Right renal cortex interstitium (tissue), 3 donors: ENCODE measurements at regions not wholly inside any gene's neighbourhood (a gene's known extent, or its start where the extent isn't known, plus 50 kb on each side); places are given as distances from the start of the nearest gene placed in this dataset.

Experiments used
- DNase-seq, 3 donors: peaks; one replicate each; pipeline ENCODE4 v3.0.0-alpha.2; 2013; ENCODE audit warnings: low read depth in 3 of 3, low spot score in 2 of 3

DNA sequence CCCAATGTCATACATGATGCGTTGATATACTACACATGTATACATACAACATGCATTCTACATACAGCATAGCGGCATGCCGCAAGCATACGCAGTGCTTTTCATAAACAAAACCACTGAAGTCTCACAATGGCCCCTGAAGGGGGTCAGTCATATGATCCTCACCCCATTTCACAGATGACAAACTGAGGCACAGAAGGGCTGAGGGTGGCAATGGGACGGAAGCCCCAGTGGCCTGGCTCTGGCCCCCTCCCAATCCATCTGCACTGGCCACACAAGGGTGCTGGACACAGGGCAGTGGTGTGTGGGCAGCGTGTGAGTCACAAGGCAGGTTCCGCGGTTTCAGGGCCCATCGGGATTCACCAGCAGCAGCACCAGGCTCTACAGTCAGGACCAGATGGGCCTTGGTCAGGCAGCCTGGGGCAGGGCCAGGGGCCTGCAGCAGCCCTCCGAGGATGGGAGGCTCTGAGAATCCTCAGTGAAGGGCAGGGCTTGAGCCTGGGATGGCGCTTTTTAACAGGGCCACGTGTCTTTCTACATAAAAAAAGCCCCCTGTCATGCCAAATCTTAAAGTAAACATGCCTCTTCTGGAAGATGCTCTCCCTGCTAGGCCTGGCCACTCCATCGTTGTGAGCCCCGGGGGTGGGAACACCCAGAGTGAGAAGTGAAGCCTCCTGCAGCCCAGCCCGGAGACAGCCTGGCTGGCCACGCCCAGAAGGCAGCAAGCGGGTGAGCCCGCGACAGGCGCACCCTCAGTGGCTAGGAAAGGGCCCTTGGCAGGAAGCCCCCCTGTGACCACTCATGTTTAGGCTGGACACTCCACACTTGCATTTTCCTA is 206.5 kb downstream of the CTTN start:
- DNase-seq, result no peak

DNA sequence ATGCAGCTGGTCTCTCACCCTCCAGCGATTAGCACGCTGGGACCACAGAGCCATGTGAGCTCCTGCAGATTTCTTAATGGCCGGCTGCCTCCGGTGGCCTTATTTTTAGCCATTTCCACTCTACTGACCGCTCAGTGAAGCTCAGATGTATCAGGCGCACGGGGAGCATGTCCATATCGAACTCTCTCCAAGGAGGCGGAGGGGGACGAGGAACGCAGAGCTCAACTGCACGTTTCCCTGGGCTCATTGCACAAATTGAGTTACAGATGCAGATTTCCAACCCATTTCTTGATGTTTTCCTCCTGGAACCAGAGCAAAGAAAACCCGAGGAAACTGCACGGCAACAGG is 207.1 kb downstream of the CTTN start:
- no peak for DNase-seq

DNA sequence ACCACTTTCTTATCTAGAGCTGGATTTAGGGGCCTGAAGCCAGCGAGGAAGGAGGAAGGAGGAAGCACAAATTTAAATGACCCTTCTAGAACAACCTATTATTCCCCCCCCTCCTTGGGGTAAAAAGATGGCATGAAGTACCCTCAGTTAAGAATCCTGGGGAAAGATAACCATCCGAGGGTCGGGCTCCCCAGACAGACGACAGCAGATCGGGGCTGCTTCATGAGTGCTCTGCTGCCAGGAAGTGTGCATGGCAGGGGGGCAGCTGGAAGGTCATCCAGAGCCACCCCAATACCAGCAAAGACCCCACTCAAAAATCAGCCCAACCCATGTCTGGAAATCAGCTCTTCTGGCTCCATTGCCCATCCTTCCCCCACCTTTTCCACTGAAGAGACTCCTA is 207.5 kb downstream of the CTTN start:
- no peak for DNase-seq

DNA sequence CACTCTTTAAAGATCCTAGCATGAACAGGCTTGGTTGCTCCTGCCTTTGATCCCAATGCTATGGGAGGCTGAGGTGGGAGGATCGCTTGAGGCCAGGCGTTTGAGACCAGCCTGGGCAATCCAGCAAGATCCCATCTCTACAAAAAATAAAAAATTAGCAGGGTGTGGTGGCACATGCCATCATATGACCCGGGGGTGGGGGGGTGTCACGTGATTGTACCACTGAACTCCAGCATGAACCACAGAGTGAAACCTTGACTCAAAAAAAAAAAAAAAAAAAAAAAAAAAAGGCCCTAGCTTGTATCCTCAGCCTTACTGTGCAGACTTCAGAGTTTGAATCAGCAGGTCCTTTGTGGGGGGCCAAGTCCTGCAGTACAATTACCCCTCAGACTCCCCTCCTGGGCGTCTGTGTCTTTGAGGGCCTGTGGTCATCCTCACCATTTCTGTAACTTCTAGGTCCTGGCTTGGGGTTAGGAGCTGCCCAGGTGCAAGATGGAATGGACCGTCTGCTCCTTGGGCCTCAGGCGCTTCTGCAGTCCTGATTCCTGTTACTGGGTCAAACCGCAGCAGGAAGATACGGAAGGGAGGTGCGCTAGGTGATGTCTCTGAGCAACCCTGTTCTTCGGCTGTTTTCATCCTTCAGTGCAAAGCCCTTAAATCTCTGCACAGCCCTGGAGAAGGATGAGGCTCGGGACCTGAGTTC is 208.1 kb downstream of the CTTN start:
- no peak for DNase-seq

DNA sequence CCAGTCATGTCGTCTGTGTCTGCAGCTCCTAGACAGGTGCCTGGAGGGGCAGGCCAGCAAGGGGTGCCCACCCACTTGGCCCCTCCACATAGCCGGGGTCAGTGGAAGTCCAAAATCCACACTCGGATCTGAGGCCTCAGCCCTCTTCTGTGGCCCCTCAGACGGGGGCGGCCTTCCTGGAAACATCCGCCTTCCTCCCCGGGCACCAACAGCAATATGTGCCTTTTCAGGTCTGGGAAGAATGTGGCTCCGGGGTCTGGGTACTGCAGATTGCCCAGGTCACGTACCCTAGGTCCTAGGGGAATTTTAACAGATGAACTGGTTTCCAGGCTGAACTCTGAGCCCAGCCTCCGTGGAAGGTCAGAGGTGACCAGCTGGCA is 208.6 kb downstream of the CTTN start:
- DNase-seq, result no peak

DNA sequence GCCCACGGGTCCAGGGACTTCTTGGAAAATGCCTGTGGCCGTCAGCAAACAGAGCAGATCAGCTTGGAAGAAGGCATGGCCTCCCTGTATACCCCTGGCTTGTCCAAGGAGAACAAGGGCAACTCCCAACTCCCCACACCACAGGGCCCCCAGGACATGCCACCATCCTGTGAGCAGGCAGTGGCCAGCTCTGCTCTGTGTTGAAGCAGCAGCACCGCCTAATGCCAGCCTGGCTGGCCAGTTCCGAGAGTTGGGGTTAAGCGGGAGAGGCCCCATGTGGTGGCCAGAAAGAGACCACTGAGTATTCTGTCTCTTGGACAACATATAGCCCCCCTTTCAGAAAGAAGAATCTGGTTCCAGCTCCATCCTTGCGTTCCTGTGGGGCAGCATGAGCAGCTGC is 209.2 kb downstream of the CTTN start:
- no peak for DNase-seq

DNA sequence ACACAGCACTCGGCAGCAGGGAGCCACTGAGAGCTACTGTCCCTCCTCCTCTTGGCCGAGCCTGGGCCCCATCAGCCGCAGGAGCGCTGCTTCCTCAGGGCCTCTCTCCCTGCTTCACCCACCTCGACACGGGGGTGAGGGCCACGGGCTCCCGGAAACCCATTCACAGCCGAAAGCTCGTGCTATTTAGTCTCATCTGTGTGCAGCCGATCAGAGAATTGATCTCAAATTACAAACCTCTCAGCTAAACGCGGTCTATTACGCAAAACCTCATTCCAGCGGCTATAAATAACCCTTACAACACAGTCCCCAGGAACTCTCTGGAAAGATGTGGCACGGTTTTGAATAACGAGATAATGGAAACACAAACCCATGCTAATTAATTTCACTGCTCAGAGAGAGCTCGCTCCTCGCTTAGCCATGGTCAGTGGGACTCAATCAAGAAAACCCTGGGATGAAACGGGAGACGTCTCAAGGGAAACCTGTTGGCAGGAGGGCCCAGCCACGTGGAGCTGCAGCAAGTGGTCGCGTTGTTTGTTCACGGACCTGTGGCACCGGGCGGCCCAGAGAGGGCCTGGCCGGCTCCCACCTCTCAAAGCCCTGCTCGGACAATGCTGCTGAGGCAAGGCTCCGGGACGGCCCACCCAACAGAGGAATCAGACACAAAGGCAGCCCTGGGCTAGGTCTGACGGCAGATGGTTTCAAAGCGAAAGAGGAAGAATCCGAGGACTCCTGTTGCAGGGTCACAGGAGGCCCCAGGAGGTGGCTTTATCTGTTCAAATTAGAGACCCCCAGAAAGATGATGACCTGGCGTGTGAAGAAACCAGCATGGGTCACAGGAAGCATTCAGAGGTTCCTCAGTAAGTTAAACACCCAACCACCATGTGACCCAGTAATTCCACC is 210.5 kb downstream of the CTTN start:
- DNase-seq, result no peak

DNA sequence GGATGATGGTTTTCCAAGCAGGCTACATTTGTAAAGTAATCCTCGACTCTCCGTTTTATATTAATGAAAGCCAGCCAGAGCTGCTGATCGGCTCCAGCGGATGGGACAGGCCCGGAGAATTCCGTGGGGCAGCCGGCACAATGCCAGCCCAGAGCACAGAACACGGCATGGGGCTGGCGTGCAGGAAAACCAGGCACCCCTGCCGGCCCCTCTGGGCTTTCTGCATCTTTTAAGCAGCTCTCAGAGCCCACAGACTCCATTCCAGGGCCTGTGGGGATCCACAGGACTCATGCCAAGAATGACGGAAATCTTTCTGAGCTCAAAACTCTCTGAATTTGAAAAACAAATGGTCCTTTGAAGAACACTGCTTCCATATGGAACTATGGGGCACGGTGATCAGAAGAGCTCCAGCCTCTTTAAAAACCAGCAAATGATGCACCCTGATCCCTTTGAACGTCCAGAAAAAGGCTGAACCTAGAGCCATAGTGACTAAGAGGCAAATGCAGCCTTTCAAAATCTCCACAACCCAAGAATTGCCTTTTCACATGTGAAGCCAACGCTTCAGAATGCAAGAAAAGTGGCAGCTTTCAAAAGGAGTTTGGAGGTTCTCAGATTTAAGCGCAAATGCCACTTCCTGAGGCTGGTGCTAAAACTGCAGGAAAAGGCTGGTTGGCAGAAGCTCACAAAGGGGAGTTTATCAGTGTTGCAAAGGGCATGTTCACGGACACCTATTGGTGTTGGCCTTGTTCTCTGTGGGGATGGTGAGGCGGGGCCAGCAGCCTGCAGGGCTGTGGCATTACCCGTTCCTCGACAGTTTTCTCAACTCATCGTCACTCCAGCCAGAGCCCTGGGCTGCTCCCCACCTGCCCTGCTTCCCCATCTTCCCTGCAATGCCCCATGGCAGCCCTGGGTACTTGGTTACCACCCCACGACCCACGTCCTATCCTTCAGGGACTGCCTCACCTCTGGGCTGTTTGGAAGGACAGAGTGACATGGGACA is 212.5 kb downstream of the CTTN start:
- no peak for DNase-seq

DNA sequence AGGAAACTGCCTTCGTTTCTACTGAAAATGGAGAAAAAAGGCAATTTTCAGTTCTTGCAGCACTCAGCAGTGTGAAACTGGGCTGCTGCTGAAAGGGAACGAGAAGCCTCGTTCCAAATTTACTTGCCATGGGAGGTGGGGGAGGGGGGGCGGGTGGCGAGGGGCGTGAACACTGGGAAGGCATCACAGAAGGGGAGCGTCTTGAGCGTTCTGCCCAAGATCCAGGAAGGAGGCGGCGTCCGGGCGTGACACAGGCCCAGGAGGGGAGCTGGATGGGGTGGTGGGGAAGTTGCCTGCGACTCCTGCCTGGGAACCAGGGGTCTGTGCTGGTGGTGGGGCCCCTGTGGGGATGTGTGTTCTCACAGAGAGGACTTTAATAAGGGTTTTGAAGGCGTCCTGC is 213.5 kb downstream of the CTTN start:
- no peak for DNase-seq

DNA sequence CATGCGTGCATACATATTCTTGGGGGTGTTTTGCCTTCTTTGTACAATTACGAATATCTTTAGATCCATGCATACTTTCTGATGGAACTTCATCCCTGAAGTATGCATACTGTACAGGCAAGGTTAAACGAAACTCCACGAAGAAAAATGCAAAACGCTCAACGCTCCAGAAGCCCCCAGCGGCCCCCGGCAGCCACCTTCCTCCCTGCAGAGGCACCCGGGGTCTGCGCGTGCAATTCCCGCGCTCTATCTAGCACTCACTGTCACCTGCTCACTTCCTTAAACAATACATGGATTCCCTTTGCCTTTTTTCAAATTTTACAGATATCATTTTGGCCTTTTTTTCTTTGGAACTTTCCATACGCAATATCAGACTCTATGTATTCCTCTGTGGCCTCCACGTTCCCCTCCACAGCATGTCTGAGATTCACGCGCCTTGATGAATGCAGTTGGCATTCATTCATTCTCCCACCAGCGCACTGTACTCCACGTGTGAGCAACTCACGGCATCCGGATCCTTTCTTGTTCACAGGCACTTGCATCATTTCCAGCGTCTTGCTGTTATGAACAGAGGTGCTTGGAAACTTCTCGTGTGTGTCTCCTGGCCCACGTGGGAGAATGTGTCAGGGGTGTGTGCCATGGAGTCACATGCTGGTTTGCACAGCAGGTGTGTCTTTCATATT is 214.3 kb downstream of the CTTN start:
- DNase-seq, result no peak

DNA sequence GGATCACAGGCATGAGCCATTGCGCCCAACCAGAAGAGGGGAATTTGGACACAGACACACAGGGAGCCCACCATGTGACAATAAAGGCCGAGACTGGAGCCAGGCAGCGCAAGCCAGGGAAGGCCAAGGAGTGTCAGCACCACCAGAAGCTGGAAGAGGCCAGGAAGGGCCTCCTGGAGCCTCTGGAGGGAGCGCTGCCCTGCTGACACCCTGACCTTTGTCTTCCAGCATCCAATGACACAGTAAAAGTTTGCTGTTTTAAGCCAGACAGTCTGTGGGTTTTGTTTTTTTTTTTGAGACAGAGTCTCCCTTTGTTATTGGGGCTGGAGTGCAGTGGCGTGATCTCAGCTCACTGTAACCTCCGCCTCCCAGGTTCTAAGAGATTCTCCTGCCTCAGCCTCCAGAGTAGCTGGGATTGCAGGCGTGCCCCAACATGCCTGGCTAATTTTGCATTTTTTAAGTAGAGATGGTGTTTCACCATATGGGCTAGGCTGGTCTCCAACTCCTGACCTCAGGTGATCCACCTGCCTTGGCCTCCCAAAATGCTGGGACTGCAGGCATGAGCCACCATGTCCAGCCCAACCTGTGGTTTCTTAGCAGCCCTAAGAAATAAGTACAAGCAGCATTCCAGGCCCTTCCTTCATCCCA is 215.8 kb downstream of the CTTN start:
- DNase-seq, result no peak

DNA sequence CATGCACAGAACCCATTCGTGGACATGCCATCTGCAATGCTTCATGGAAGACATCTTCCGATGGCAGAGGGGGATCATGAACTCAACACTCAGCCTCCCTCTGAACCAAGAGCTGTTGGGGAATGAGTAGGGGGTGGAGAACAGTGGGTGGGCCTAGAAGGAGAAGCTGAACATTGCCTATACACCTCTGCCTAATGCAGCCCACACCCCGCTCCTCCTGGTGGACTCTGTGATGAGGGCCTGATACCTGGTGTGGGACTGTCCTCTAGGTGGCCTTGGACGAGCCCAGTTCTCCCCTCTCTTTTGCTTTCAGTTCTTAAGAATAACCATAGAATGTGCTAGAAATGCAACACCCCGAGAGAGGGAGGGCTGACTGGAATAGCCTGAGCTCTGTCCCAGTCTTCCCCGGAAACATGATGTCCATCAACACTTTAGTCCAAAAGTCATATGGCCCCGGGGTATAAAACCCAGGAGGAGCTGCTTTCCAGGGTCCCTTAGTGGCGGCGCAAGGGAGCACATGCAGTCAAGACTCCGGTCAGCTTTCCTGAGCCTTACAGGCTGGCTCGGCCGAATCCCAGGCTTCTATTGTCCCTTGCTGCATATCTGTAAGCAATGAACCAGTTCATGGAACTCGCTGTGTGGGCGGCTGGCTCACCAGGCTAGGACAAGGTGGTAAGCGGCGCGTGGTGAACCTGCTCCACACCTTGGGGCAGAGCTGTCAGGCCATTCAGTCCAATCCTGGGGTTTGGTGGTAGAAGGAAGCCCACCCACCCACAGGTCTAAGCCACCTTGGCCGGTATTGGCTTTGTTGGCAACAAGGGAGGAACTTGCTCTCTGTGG is 216.9 kb downstream of the CTTN start:
- DNase-seq, result no peak

DNA sequence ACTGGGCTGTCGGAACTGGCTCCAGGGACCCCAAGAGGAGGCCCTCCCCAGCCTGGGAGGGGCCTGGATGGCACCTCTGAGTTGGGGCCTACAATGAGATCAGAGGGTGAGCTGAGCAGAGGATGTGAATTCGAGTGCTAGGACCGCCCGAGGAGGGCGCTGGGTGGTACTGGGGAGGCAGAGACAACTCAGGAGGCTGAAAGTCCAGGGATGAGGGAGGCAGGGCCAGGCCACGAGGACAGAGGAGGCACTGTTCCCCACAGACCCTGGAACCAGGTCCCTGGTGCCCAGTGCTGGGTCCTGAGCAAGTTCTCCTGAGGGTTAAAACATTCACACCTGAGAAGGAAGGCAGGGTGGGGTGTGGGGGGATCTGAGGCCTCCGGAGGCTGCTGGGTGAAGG is 218.0 kb downstream of the CTTN start:
- DNase-seq, result no peak

DNA sequence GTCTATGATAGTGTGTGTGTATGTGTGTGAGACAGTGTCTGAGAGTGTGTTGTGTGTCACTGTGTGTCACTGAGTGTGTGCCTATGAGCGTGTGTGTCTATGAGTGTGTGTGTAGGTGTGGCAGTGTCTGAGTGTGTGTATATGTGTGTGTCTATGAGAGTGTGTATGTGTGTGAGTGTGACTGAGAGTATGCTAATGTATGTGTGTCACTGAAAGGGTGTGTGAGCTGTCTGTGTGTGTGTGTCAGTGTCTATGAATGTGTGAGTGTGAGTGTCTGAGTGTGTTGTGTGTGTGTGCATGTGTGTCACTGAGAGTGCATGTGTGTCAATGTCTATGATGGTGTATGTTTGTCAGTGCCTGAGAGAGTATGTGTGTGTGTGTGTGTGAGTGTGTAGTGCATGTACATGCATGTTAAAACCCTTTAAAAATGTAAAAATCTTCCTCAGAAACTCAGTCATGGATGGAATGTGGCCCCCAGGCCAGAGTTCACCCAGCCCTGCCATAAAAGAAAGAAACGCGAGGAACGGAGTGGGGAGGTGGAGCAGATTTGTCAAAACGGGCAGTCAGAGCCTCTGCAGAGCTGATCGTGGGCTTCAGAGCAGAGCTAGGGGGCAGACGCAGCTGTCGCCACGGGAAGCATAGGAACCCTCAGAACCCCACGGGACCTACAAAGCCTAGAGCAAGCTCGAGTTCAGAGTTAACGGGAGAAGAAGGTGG is 218.8 kb downstream of the CTTN start:
- DNase-seq, result no peak

DNA sequence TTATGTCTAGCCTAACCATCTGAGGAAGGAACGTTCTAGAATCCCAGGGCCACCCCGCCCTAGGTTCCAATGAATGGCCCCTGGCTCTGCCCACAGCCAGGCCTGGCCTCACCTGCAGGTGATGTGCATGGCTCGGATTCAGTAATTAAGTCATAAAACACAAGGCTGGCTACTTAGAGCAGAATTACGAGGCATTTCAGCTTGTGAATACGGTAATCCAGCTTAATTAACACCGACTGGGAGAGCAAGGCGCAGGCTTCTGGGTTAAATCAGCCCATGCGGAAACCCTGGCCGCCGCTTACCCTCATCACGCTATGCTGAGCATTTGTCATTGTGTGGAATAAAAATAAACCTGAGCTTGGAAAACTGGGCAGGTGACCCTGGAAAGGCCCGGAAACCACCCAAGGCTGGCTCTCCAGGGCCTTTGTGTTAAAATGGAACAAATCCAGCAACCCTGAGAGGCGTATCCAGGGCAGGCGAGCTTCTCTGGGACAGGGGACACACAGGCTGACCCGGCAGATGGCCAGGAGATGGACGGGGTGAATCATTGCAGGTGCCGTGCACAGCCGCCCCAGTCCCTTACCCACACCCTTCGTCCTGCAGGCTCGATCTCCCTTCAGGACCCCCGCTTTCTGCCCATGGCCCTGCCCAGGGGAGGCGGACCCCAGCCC is 220.2 kb downstream of the CTTN start:
- no peak for DNase-seq

DNA sequence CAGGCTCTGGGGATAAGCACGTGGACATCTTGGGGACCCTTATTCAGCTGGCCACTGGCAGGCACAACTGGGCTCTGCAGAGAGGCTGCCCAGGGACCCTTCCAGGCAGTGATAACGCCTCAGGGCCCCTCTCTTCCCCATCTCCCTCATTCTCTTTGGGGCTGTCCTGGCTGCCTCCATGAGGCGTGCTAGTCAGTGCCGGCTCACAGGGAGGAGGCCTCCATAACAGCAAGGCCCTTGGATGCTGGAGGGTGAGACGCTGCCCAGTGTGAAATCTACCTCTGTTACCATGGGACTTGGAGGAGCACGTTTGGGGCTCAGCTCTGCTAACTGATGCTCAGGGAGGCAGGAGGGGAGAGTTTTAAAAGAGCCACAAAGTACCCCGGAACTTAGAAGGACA is 221.3 kb downstream of the CTTN start:
- DNase-seq, result no peak

DNA sequence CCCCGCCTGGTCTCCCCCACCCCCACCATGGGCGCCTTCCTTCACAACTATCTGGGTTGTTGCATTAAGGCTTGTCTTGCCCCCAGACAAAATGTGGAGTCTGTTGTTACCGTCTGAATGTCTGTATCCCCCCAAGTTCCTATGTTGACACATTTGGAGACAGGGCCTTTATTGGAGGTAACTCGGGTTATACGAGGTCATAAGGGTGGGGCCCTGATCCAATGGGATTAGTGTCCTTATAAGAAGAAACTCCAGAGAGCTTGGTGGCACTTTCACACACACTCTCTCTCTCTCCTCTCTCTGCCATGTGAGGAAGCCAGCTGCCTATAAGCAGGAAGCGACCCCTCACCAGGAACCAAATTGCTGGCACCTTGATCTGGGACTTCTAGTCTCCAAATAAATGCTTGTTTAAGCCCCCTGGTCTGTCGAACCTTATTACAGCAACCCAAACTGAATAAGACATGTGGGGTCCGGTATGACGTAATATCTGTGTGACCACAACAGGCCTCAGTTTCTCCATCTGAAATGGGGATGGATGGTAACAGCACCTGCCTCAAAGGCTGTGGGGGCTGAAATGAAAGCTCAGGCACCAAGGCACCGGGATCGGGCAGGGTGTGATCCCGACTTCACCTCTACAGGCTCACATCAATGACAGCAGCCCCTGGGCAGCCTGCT is 222.3 kb downstream of the CTTN start:
- no peak for DNase-seq
